Panc1 (cell line): ENCODE measurements at regions not wholly inside any gene's neighbourhood (a gene's known extent, or its start where the extent isn't known, plus 50 kb on each side); places are given as distances from the start of the nearest gene placed in this dataset.

ENCODE experiments used
- ATAC-seq: fragments of 200-7000 bp; cut with Tn5 transposase; 2 replicates; pipeline ENCODE4 v1.9.1; 2020; ENCODE audit warnings: mild to moderate bottlenecking, moderate library complexity
- BruUV-seq: library from RNA; stranded (reverse); fragments of 400-500 nt; replicated peaks from 2 replicates; lab custom pipeline; 2021; lab: Mats Ljungman, UMichigan
- CTCF ChIA-PET: fragments of 300-600 bp; sonication (Branson Sonifier 250); formaldehyde crosslinking; loops from one replicate; lab custom pipeline; 2022; ENCODE audit warnings: antibody characterized with exemption; lab: Charles Lee
- POLR2A ChIA-PET: fragments of 300-600 bp; sonication (Branson Sonifier 250); formaldehyde crosslinking; loops from one replicate; lab custom pipeline; 2022; ENCODE audit warnings: antibody characterized with exemption; lab: Charles Lee
- DNase-seq: peaks from one replicate; pipeline ENCODE4 v3.0.0-alpha.2; 2010; ENCODE audit warnings: low read depth, low spot score
- H3K27ac ChIP-seq: 2 replicates; pipeline ENCODE4 v1.5.1; 2011; ENCODE audit warnings: mild to moderate bottlenecking, low read length, inconsistent platforms
- H3K27me3 ChIP-seq: fragments of 200-500 bp; sonication (Bioruptor generic); 2 replicates; pipeline ENCODE4 v1.6.0; 2014; ENCODE audit warnings: low read length, inconsistent platforms; ENCODE audit not compliant: control insufficient read depth, insufficient read depth
- H3K36me3 ChIP-seq: fragments of 200-500 bp; sonication (Bioruptor generic); 2 replicates; pipeline ENCODE4 v1.5.1; 2014; ENCODE audit warnings: inconsistent platforms, mild to moderate bottlenecking, low read length, moderate library complexity; ENCODE audit not compliant: control insufficient read depth, insufficient read depth
- H3K4me1 ChIP-seq: 2 replicates; pipeline ENCODE4 v1.5.1; 2011; ENCODE audit warnings: inconsistent platforms, mild to moderate bottlenecking, low read length, moderate library complexity; ENCODE audit not compliant: control insufficient read depth, insufficient read depth
- H3K4me3 ChIP-seq, 2 experiments: 2 replicates each; pipeline ENCODE4 v1.5.1; 2011 to 2012; ENCODE audit warnings: low read depth in 2 of 2, low read length in 2 of 2, mild to moderate bottlenecking in 2 of 2, inconsistent platforms in 1 of 2, moderate library complexity in 1 of 2
- H3K9me3 ChIP-seq: fragments of 200-500 bp; sonication (Bioruptor generic); 2 replicates; pipeline ENCODE4 v1.5.1; 2014; ENCODE audit warnings: low read depth, mild to moderate bottlenecking, inconsistent platforms, low read length, moderate library complexity; ENCODE audit not compliant: control insufficient read depth, insufficient read depth
- POLR2AphosphoS5 ChIP-seq: IDR thresholded peaks from 2 replicates; pipeline ENCODE4 v1.6.1; 2012; ENCODE audit warnings: mild to moderate bottlenecking, low read depth, low read length, moderate library complexity
- REST ChIP-seq, 2 experiments: IDR thresholded peaks; 2 replicates each; pipeline ENCODE4 v1.6.1; 2011 to 2012; ENCODE audit warnings: low read depth in 2 of 2, control low read depth in 1 of 2, low read length in 1 of 2, mild to moderate bottlenecking in 1 of 2, moderate library complexity in 1 of 2; ENCODE audit not compliant: insufficient read depth in 1 of 2
- SIN3A ChIP-seq: IDR thresholded peaks from 2 replicates; pipeline ENCODE4 v1.6.1; 2012; ENCODE audit warnings: low read depth, mild to moderate bottlenecking, low read length, moderate library complexity, borderline replicate concordance; ENCODE audit not compliant: insufficient read depth
- TCF7L2 ChIP-seq: IDR thresholded peaks from 2 replicates; pipeline ENCODE4 v1.6.1; 2011; ENCODE audit warnings: mild to moderate bottlenecking, low read depth, low read length, inconsistent platforms
- in situ Hi-C: cut with HindIII; loops from 2 replicates; pipeline ENCODE4 v1.10.0; 2016; ENCODE audit warnings: low sequenced_read_pairs, low pct_unique_long_range_greater_than_20kb
- intact Hi-C: fragments of 100-400 bp; cut with micrococcal nuclease; formaldehyde crosslinking; loops from one replicate; pipeline ENCODE4 v1.10.0; 2022; ENCODE audit not compliant: unreplicated experiment
- TF ChIP-seq, protein P1 (sequence below): fragments of 450-650 bp; IDR thresholded peaks from 2 replicates; pipeline ENCODE4 v1.5.1; 2017; ENCODE audit warnings: mild to moderate bottlenecking

DNA sequence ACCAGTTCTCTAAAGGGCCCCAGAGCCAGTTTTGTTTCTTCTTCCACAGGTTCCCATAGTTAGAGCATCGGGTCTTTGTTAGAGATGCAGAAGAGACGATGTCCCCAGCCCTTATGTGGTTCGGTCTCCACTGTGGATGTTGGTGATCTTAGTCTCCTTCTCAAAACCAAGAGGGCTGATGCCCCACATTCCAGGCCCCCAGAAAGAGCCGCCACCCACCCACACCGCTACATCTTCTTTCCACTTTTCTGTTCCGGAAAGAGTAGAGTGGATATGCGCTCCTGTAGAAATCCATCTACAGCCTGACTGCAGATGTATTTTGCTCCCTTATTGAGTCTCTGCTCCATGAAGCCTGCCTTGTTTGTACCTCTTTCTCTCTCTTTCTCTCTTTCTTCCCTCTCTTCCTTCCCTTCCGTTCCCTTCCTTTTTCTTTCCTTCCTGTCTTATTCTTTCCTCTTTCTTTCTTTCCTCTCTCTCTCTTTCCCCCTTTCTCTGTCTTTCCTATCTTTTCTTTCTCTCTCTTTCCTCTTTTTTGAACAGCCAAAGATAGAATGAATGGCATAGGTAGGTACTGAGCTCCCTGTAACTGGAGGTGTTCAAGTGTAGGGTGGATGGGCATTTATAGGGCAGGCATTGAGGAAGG lies 224.3 kb downstream of the SEC14L1 start:
- Histone ChIP-seq H3K27ac (peak overlapping the region; percentile 82), H3K27me3 (no peaks in the 10 kb centered on the region), H3K4me3 (no peak overlapping the region), H3K4me1 (peaks cover 70% of the 10 kb centered on the region), H3K36me3 (no peaks in the 10 kb centered on the region), H3K9me3 (no peaks in the 10 kb centered on the region)
- TF ChIP-seq, protein P1, sequence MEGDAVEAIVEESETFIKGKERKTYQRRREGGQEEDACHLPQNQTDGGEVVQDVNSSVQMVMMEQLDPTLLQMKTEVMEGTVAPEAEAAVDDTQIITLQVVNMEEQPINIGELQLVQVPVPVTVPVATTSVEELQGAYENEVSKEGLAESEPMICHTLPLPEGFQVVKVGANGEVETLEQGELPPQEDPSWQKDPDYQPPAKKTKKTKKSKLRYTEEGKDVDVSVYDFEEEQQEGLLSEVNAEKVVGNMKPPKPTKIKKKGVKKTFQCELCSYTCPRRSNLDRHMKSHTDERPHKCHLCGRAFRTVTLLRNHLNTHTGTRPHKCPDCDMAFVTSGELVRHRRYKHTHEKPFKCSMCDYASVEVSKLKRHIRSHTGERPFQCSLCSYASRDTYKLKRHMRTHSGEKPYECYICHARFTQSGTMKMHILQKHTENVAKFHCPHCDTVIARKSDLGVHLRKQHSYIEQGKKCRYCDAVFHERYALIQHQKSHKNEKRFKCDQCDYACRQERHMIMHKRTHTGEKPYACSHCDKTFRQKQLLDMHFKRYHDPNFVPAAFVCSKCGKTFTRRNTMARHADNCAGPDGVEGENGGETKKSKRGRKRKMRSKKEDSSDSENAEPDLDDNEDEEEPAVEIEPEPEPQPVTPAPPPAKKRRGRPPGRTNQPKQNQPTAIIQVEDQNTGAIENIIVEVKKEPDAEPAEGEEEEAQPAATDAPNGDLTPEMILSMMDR, result no peak
- TF ChIP-seq SIN3A (no peak), REST (IDR thresholded peaks at IDR 0.05; ENCODE audit: insufficient read depth in 1 of 2, low read depth in 2 of 2, low read length in 1 of 2) (no peak), POLR2AphosphoS5 (no peak), TCF7L2 (no peak)
- ChIA-PET POLR2A (no interaction called here), CTCF (no interaction called here)
- no TSS peak for BruUV-seq
- DNase-seq (no peak), ATAC-seq (no peak)
- intact Hi-C loops, result no loop called here
- in situ Hi-C loops, result no loop called here

DNA sequence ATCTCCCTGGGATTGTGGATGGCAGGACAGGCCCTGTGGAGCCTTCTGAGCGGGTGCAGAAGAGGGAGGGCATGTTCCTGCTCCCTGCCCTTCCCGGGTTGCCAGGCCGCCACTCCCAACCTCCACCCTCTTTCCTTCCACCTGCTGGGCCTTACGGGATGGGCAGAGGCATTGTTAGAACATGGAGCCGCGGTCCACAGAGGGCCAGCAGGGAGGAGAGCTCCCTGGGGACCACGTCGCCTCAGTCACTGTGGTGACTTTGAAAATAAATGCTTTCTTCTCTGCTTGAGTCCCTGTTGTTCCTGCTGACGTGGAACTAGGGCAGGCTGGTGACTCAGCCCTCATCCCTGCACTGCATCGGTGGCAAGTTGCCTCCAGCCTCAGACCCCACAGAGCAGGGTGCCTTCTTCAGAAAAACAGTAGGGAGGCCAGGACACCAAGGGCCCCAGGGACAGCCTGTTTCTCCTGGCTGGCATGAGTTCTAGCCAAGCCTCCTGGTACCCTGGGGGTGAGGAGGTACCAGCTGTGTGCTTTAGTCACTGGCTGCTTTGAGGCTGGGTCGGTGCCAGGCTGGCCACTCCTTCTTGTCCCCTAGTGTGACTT lies 224.9 kb downstream of the SEC14L1 start:
- Histone ChIP-seq H3K27ac (peak overlapping the region; percentile 82), H3K4me1 (peaks cover 76% of the 10 kb centered on the region), H3K36me3 (no peaks in the 10 kb centered on the region), H3K9me3 (no peaks in the 10 kb centered on the region), H3K27me3 (no peaks in the 10 kb centered on the region), H3K4me3 (no peak overlapping the region)
- ChIA-PET CTCF (interaction anchor here (0.6 kb wide), 1 partner anchor 89 kb away, joined by 5 read pairs; no protein-coding TSS in a partner anchor), POLR2A (interaction anchor here (0.6 kb wide), 1 partner anchor 1757 kb away, joined by 10 read pairs; no protein-coding TSS in a partner anchor)
- in situ Hi-C loops, result no loop called here
- BruUV-seq, result TSS peak; percentile 35
- peak; percentile 65 for ATAC-seq
- TF ChIP-seq REST (IDR thresholded peaks at IDR 0.05; ENCODE audit: insufficient read depth in 1 of 2, low read depth in 2 of 2, low read length in 1 of 2), result no peak
- TF ChIP-seq POLR2AphosphoS5, result no peak
- TF ChIP-seq TCF7L2, result no peak
- TF ChIP-seq, protein P1, result no peak
- TF ChIP-seq SIN3A, result no peak
- no peak for DNase-seq
- intact Hi-C loops, result no loop called here
